ENCODE measurements at regions not wholly inside any gene's neighbourhood (a gene's known extent, or its start where the extent isn't known, plus 50 kb on each side); places are given as distances from the start of the nearest gene placed in this dataset.

- Histone ChIP-seq H3K4me1 (peaks cover 0 to 33% (median 16%) of the 10 kb centered on the region in 3 donors), H3K9me3 (no peaks in the 10 kb centered on the region), H3K27ac (no peak overlapping the region), H3K4me3 (no peak overlapping the region), H3K36me3 (no peaks in the 10 kb centered on the region), H3K27me3 (no peaks in the 10 kb centered on the region)
- WGBS, 2 donors, result 56 to 63% methylated on average over 4 of the region's 4 CpGs
- TF ChIP-seq POLR2A (IDR thresholded peaks at IDR 0.05) (no peak), CTCF (IDR thresholded peaks at IDR 0.05) (no peak)
- intact Hi-C loops (cut with DNase I), result no loop called here
- no peak for DNase-seq
Measured at GRCh38 chr11:110919241-110919922, 207.1 kb upstream of the ARHGAP20 start.

- Histone ChIP-seq H3K36me3 (no peaks in the 10 kb centered on the region), H3K9me3 (no peaks in the 10 kb centered on the region), H3K4me3 (no peak overlapping the region), H3K4me1 (peaks cover 0 to 38% (median 16%) of the 10 kb centered on the region in 3 donors), H3K27ac (no peak overlapping the region), H3K27me3 (no peaks in the 10 kb centered on the region)
- WGBS, 2 donors, result 100% methylated on average over 1 of the region's 1 CpG; no CpG with 5 or more reads in 1 of the 2 donors
- no peak for DNase-seq
- intact Hi-C loops (cut with DNase I), result no loop called here
- TF ChIP-seq CTCF (IDR thresholded peaks at IDR 0.05) (no peak), POLR2A (IDR thresholded peaks at IDR 0.05) (no peak)
Measured at GRCh38 chr11:110918351-110918750, 206.1 kb upstream of the ARHGAP20 start.

- H3K27ac ChIP-seq, result no peak overlapping the region
- intact Hi-C loops (cut with DNase I), result no loop called here
- no peak overlapping the region for H3K4me3 ChIP-seq
- H3K4me1 ChIP-seq, result peaks cover 7 to 53% (median 15%) of the 10 kb centered on the region in 3 donors
- WGBS, 2 donors, result 68 to 83% methylated on average over 3 of the region's 3 CpGs
- no peaks in the 10 kb centered on the region for H3K9me3 ChIP-seq
- DNase-seq, result no peak
- no peaks in the 10 kb centered on the region for H3K27me3 ChIP-seq
- no peaks in the 10 kb centered on the region for H3K36me3 ChIP-seq
- TF ChIP-seq POLR2A (IDR thresholded peaks at IDR 0.05), result no peak
- TF ChIP-seq CTCF (IDR thresholded peaks at IDR 0.05), result no peak
Measured at GRCh38 chr11:110912437-110912836, 200.2 kb upstream of the ARHGAP20 start.

- intact Hi-C loops (cut with DNase I), result no loop called here
- DNase-seq, result no peak
- WGBS, 2 donors, result 44 to 47% methylated on average over 2 of the region's 2 CpGs
- H3K27me3 ChIP-seq, result no peaks in the 10 kb centered on the region
- H3K27ac ChIP-seq, result peak overlapping the region in 2 of 4 donors; percentile 73 to 79
- TF ChIP-seq POLR2A (IDR thresholded peaks at IDR 0.05) (no peak), CTCF (IDR thresholded peaks at IDR 0.05) (no peak)
- no peak overlapping the region for H3K4me3 ChIP-seq
- H3K36me3 ChIP-seq, result no peaks in the 10 kb centered on the region
- no peaks in the 10 kb centered on the region for H3K9me3 ChIP-seq
- H3K4me1 ChIP-seq, result peaks cover 12 to 68% (median 15%) of the 10 kb centered on the region in 3 donors
Measured at GRCh38 chr11:110910384-110910783, 198.1 kb upstream of the ARHGAP20 start.

- no peak for DNase-seq
- WGBS, 2 donors, result 37 to 41% methylated on average over 8 of the region's 8 CpGs
- H3K9me3 ChIP-seq, result no peaks in the 10 kb centered on the region
- H3K36me3 ChIP-seq, result no peaks in the 10 kb centered on the region
- no peak overlapping the region for H3K4me3 ChIP-seq
- peaks cover 12 to 66% (median 15%) of the 10 kb centered on the region in 3 donors for H3K4me1 ChIP-seq
- intact Hi-C loops (cut with DNase I), result no loop called here
- H3K27me3 ChIP-seq, result no peaks in the 10 kb centered on the region
- H3K27ac ChIP-seq, result peak overlapping the region in 3 of 4 donors; percentile 54 to 79 (median 73)
- no peak for TF ChIP-seq CTCF (IDR thresholded peaks at IDR 0.05)
- no peak for TF ChIP-seq POLR2A (IDR thresholded peaks at IDR 0.05)
Measured at GRCh38 chr11:110909336-110909735, 197.1 kb upstream of the ARHGAP20 start.
